Esophagus squamous epithelium (tissue), 5 donors: ENCODE measurements at regions not wholly inside any gene's neighbourhood (a gene's known extent, or its start where the extent isn't known, plus 50 kb on each side); places are given as distances from the start of the nearest gene placed in this dataset.

Source experiments
- DNase-seq: peaks from one replicate; lab custom pipeline; 2025; lab: John Stamatoyannopoulos, UW
- H3K27ac ChIP-seq, 4 donors: fragments of 200-600 bp; sonication (generic); one replicate each; pipeline ENCODE4 v1.5.1; 2016 to 2019; ENCODE audit warnings: mild to moderate bottlenecking in 1 of 4
- H3K27me3 ChIP-seq, 4 donors: fragments of 200-600 bp; sonication (generic); 1 replicate in 3 of 4; 2 replicates in 1 of 4; pipeline versions ENCODE4 v1.5.1 to v1.6.0; 2017 to 2021; ENCODE audit warnings: antibody characterized with exemption in 1 of 4
- H3K36me3 ChIP-seq, 3 donors: fragments of 200-600 bp; sonication (generic); one replicate each; pipeline ENCODE4 v1.5.1; 2016 to 2019
- H3K4me1 ChIP-seq, 3 donors: fragments of 200-600 bp; sonication (generic); one replicate each; pipeline ENCODE4 v1.5.1; 2017 to 2019
- H3K4me3 ChIP-seq, 4 donors: fragments of 200-600 bp; sonication (generic); 1 replicate in 3 of 4; 2 replicates in 1 of 4; pipeline ENCODE4 v1.5.1; 2016 to 2019; ENCODE audit warnings: mild to moderate bottlenecking in 2 of 4, moderate library complexity in 1 of 4
- H3K9me3 ChIP-seq, 3 donors: fragments of 200-600 bp; sonication (generic); one replicate each; pipeline ENCODE4 v1.5.1; 2016 to 2019
- CTCF ChIP-seq, 6 experiments: fragments of 450-650 bp in 4 of 6; fragments of 200-600 bp in 2 of 6; sonication (generic) in 2 of 6; IDR thresholded peaks; one replicate each; pipeline ENCODE4 v1.5.1; 2016 to 2019; ENCODE audit warnings: antibody characterized with exemption in 6 of 6, mild to moderate bottlenecking in 4 of 6, moderate library complexity in 4 of 6
- POLR2A ChIP-seq, 4 donors: fragments of 450-650 bp; IDR thresholded peaks; one replicate each; pipeline ENCODE4 v1.6.1; 2017; ENCODE audit warnings: antibody characterized with exemption in 4 of 4, mild to moderate bottlenecking in 4 of 4, moderate library complexity in 3 of 4
- WGBS, 2 donors: methylation state at CpG; one replicate each; pipeline ENCODE4 v1.1.5; 2018; 5-methylcytosine and 5-hydroxymethylcytosine counted together
- intact Hi-C: fragments of 100-400 bp; cut with DNase I; formaldehyde crosslinking; loops from one replicate; pipeline ENCODE4 v1.15.0; 2022
- donor health status: DM: yes; HTN: yes; CAD: no.

- Histone ChIP-seq H3K9me3 (no peaks in the 10 kb centered on the region), H3K36me3 (no peaks in the 10 kb centered on the region), H3K4me1 (no peaks in the 10 kb centered on the region), H3K27ac (no peak overlapping the region), H3K27me3 (no peaks in the 10 kb centered on the region), H3K4me3 (no peak overlapping the region)
- DNase-seq, result no peak
- intact Hi-C loops, result no loop called here
- TF ChIP-seq POLR2A (IDR thresholded peaks at IDR 0.05) (no peak), CTCF (IDR thresholded peaks at IDR 0.05) (no peak)
- WGBS, 2 donors, result 72 to 77% methylated on average over 2 of the region's 2 CpGs
Observed at GRCh38 chr20:16124491-16124890, 448.8 kb downstream of the KIF16B start.

DNA sequence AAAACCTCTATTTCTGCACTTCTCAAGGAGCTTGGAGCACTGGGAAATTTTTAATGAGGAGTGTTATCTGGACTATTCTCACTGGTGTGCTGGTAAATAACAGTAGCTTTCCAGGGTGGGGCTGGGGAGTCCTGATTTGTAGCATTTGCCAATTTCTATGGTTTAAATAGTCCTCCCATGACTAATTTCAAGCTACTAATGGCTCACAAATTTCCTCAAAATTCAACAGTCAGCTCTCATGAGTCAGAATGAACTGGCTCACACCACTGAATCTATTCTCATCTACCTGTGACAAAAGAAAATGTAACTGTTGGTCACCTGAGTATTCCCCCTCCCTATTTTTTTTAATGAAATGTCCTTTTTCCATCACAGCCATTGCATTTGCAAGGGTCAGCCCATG is 449.6 kb downstream of the KIF16B start:
- H3K27ac ChIP-seq, result no peak overlapping the region
- H3K9me3 ChIP-seq, result no peaks in the 10 kb centered on the region
- intact Hi-C loops, result no loop called here
- H3K4me3 ChIP-seq, result no peak overlapping the region
- no peak for TF ChIP-seq POLR2A (IDR thresholded peaks at IDR 0.05)
- TF ChIP-seq CTCF (IDR thresholded peaks at IDR 0.05), result no peak
- no peaks in the 10 kb centered on the region for H3K36me3 ChIP-seq
- no peaks in the 10 kb centered on the region for H3K4me1 ChIP-seq
- H3K27me3 ChIP-seq, result no peaks in the 10 kb centered on the region
- no peak for DNase-seq

- no peak overlapping the region for H3K27ac ChIP-seq
- DNase-seq, result no peak
- H3K4me1 ChIP-seq, result no peaks in the 10 kb centered on the region
- no peak for TF ChIP-seq POLR2A (IDR thresholded peaks at IDR 0.05)
- TF ChIP-seq CTCF (IDR thresholded peaks at IDR 0.05), result no peak
- WGBS, 2 donors, result 78 to 87% methylated on average over 3 of the region's 3 CpGs
- H3K27me3 ChIP-seq, result no peaks in the 10 kb centered on the region
- no peaks in the 10 kb centered on the region for H3K9me3 ChIP-seq
- intact Hi-C loops, result no loop called here
- no peak overlapping the region for H3K4me3 ChIP-seq
- H3K36me3 ChIP-seq, result no peaks in the 10 kb centered on the region
Observed at GRCh38 chr20:16119909-16120308, 453.3 kb downstream of the KIF16B start.

- H3K27me3 ChIP-seq, result no peaks in the 10 kb centered on the region
- 38 to 60% methylated on average over 1 to 2 of the region's 2 CpGs for WGBS, 2 donors
- H3K4me1 ChIP-seq, result no peaks in the 10 kb centered on the region
- no peak for DNase-seq
- no peak overlapping the region for H3K4me3 ChIP-seq
- TF ChIP-seq POLR2A (IDR thresholded peaks at IDR 0.05), result no peak
- H3K36me3 ChIP-seq, result no peaks in the 10 kb centered on the region
- H3K27ac ChIP-seq, result no peak overlapping the region
- no peaks in the 10 kb centered on the region for H3K9me3 ChIP-seq
- intact Hi-C loops, result no loop called here
Observed at GRCh38 chr20:16115911-16116552, 457.2 kb downstream of the KIF16B start.

GRCh38 chr20:16113736-16114135 is 459.5 kb downstream of the KIF16B start:
- H3K9me3 ChIP-seq, result no peaks in the 10 kb centered on the region
- TF ChIP-seq CTCF (IDR thresholded peaks at IDR 0.05), result no peak
- TF ChIP-seq POLR2A (IDR thresholded peaks at IDR 0.05), result no peak
- H3K27me3 ChIP-seq, result no peaks in the 10 kb centered on the region
- intact Hi-C loops, result no loop called here
- H3K4me3 ChIP-seq, result no peak overlapping the region
- no peak for DNase-seq
- WGBS, 2 donors, result 57 to 85% methylated on average over 2 of the region's 2 CpGs
- no peak overlapping the region for H3K27ac ChIP-seq
- no peaks in the 10 kb centered on the region for H3K36me3 ChIP-seq
- no peaks in the 10 kb centered on the region for H3K4me1 ChIP-seq
